Upper lobe of right lung (tissue), 1 donor: ENCODE measurements at regions not wholly inside any gene's neighbourhood (a gene's known extent, or its start where the extent isn't known, plus 50 kb on each side); places are given as distances from the start of the nearest gene placed in this dataset.
A peak's percentile ranks its signal among the peaks of the same experiment; 100 is the strongest.

Experiments used
- ATAC-seq: fragments of 200-7000 bp; cut with Tn5 transposase; one replicate; pipeline ENCODE4 v1.9.1; 2020; ENCODE audit warnings: mild to moderate bottlenecking, moderate library complexity
- DNase-seq: peaks from one replicate; pipeline ENCODE4 v3.0.0-alpha.2; 2020
- H3K27ac ChIP-seq: fragments of 200-600 bp; one replicate; pipeline ENCODE4 v1.8.0; 2022
- H3K27me3 ChIP-seq: fragments of 200-600 bp; one replicate; pipeline ENCODE4 v1.8.0; 2022; ENCODE audit warnings: mild to moderate bottlenecking
- H3K36me3 ChIP-seq: fragments of 200-600 bp; one replicate; pipeline ENCODE4 v1.8.0; 2022
- H3K4me1 ChIP-seq: fragments of 200-600 bp; one replicate; pipeline ENCODE4 v1.8.0; 2022
- H3K4me3 ChIP-seq: fragments of 200-600 bp; one replicate; pipeline ENCODE4 v1.8.0; 2022; ENCODE audit warnings: mild to moderate bottlenecking
- H3K9me3 ChIP-seq: fragments of 200-600 bp; one replicate; pipeline ENCODE4 v1.8.0; 2022
- CTCF ChIP-seq: fragments of 200-600 bp; IDR thresholded peaks from one replicate; pipeline ENCODE4 v1.8.0; 2022; ENCODE audit warnings: antibody characterized with exemption
- intact Hi-C: fragments of 100-400 bp; cut with DNase I; formaldehyde crosslinking; loops from one replicate; pipeline ENCODE4 v1.11.0; 2022
- donor health status: DM: no; HTN: yes; CAD: no; lungs with severe emphysema.

DNA sequence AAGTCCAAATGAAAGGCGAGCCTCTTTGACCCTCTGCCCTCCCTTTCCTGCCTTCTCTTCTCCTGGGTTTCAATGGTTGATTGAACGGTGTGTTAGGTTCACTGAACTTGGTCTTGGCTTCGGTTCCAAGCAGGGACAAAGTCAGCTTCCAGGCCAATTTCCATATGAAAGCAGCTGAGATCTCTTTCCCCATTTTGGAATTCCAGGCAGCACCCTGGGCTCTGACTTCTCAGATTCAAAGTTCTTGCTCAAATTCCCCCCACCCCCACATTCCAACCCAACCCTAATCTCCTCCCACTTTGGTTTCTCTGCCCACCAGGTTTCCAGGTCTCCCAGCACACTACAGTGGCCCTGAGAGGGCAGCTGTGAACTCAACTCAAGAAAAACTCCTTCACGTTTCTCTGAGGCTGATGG, 231.0 kb downstream of the INSIG2 start:
- Histone ChIP-seq H3K9me3 (no peaks in the 10 kb centered on the region), H3K27me3 (peaks cover 3% of the 10 kb centered on the region), H3K4me3 (no peak overlapping the region), H3K4me1 (no peaks in the 10 kb centered on the region), H3K27ac (no peak overlapping the region), H3K36me3 (no peaks in the 10 kb centered on the region)
- intact Hi-C loops = no loop called here
- ATAC-seq = no peak
- DNase-seq = no peak
- TF ChIP-seq CTCF = no peak

GRCh38 chr2:118315606-118316005, 227.3 kb downstream of the INSIG2 start:
- intact Hi-C loops = no loop called here
- H3K9me3 ChIP-seq = no peaks in the 10 kb centered on the region
- H3K4me3 ChIP-seq = no peak overlapping the region
- DNase-seq (no peak), ATAC-seq (no peak)
- no peak for TF ChIP-seq CTCF
- no peaks in the 10 kb centered on the region for H3K36me3 ChIP-seq
- no peaks in the 10 kb centered on the region for H3K4me1 ChIP-seq
- H3K27ac ChIP-seq = no peak overlapping the region
- H3K27me3 ChIP-seq = peaks cover 8% of the 10 kb centered on the region

GRCh38 chr2:118312969-118313756, 224.9 kb downstream of the INSIG2 start:
- no peaks in the 10 kb centered on the region for H3K4me1 ChIP-seq
- H3K9me3 ChIP-seq = no peaks in the 10 kb centered on the region
- no peak overlapping the region for H3K4me3 ChIP-seq
- ATAC-seq = no peak
- H3K27me3 ChIP-seq = peaks cover 18% of the 10 kb centered on the region
- intact Hi-C loops = no loop called here
- DNase-seq = no peak
- no peak for TF ChIP-seq CTCF
- no peak overlapping the region for H3K27ac ChIP-seq
- H3K36me3 ChIP-seq = no peaks in the 10 kb centered on the region

DNA sequence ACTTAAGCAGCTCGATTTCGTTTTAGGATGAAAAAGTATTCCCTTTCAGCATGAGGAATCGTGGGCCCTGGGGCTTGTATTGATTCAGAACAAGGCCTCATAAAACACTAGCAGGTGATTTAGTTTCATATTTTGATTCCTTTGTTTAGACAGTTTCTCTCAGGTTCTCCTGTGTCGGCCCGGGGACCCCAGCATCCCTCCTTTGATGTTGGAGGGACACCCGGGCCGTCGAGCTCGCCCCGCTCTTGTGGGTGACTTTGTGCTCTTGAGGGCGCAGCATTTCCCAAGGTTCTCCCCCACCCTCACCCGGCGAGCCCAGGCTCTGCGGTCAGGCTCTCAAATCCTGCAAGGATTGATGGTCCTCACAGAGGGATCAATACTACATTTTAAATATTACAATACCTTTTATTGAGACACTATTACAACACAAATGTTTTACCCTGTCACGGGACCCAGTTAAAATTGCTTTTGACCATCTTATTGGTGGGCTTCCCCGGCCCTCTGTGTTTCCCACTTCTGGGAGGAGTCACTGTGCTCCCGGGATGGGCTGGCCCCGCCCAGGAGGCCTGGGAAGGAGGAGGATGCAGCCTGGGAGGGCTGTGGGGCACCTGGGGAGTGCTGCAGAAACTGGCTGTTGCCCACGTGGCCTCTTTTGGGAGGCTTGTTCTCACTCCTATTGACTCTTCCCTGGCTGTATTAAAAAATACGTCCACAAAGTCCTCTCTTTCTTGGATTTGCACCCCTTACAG, 222.6 kb downstream of the INSIG2 start:
- Histone ChIP-seq H3K9me3 (no peaks in the 10 kb centered on the region), H3K4me1 (no peaks in the 10 kb centered on the region), H3K4me3 (peak overlapping the region; percentile 62), H3K27ac (no peak overlapping the region), H3K27me3 (peaks cover 20% of the 10 kb centered on the region), H3K36me3 (no peaks in the 10 kb centered on the region)
- DNase-seq (no peak), ATAC-seq (no peak)
- intact Hi-C loops = no loop called here
- TF ChIP-seq CTCF = no peak

DNA sequence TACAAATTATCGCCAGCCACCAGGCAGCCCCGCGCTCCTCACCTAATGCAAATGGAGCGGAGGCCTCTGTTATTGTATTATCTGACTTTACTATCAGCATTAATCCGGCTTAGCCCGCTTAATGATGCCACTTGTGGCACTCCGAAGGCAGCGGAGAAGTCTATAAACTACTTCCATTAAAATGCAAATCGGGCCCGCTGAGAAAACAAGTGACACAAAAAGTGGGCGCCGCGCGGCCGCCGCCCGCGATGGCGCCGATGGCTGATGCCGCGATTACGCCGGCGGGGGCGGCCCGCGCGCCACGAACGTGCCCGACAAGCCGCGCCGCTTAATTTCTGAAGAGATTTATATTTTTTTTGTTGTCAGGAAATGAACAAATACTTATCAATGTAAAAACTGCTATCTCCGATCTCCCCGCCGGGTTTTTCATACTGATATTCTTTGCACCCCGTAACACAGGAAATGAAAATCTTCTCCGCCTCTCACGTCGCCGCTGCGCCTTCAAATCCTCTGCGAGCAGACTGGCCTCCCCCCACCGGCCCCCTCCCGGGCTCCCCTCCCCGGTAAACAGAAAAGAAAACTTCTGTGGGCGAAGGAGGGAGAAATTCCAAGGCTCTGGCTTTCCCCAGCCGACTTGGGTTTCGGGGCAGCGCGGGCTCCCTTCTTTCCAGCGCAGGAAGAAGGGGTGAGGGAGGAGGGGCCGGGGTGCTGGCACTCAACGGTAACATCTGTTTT, 221.8 kb downstream of the INSIG2 start:
- H3K27ac ChIP-seq = no peak overlapping the region
- no peaks in the 10 kb centered on the region for H3K36me3 ChIP-seq
- H3K4me1 ChIP-seq = no peaks in the 10 kb centered on the region
- TF ChIP-seq CTCF = no peak
- peaks cover 20% of the 10 kb centered on the region for H3K27me3 ChIP-seq
- DNase-seq (peak; percentile 71), ATAC-seq (peak; percentile 39)
- H3K9me3 ChIP-seq = no peaks in the 10 kb centered on the region
- intact Hi-C loops = no loop called here
- H3K4me3 ChIP-seq = peak overlapping the region; percentile 62
